Sciatic nerve (tissue), 2 donors: ENCODE measurements at regions not wholly inside any gene's neighbourhood (a gene's known extent, or its start where the extent isn't known, plus 50 kb on each side); places are given as distances from the start of the nearest gene placed in this dataset.

Experiments used
- ATAC-seq: fragments of 200-7000 bp; cut with Tn5 transposase; one replicate; pipeline ENCODE4 v1.9.1; 2020; ENCODE audit warnings: mild to moderate bottlenecking, moderate library complexity
- DNase-seq: peaks from one replicate; pipeline ENCODE4 v3.0.0-alpha.2; 2020; ENCODE audit warnings: low spot score
- intact Hi-C: fragments of 100-400 bp; cut with DNase I; formaldehyde crosslinking; loops from one replicate; pipeline ENCODE4 v1.14.2; 2022
- donor health status: DM: no; HTN: no; CAD: no.
- donor health status: DM: no; HTN: no; CAD: no.

GRCh38 chr6:165999279-165999678 lies 168.4 kb downstream of the TBXT start:
- no peak for DNase-seq
- intact Hi-C loops: no loop called here
- ATAC-seq: no peak

- DNase-seq (no peak), ATAC-seq (no peak)
- intact Hi-C loops: no loop called here
Measured at GRCh38 chr6:165998072-165998471, 169.6 kb downstream of the TBXT start.

GRCh38 chr6:165991341-165991740 lies 176.3 kb downstream of the TBXT start:
- intact Hi-C loops: no loop called here
- no peak for DNase-seq
- no peak for ATAC-seq

GRCh38 chr6:165990216-165990615 lies 177.4 kb downstream of the TBXT start:
- no peak for DNase-seq
- no peak for ATAC-seq
- intact Hi-C loops: no loop called here

- ATAC-seq (peak; percentile 39), DNase-seq (no peak)
- intact Hi-C loops: no loop called here
Measured at GRCh38 chr6:165988757-165989456, 178.7 kb downstream of the TBXT start.

GRCh38 chr6:165988302-165988756 lies 179.3 kb downstream of the TBXT start:
- ATAC-seq (no peak), DNase-seq (no peak)
- intact Hi-C loops: no loop called here

GRCh38 chr6:165987483-165988301 lies 180.0 kb downstream of the TBXT start:
- intact Hi-C loops: no loop called here
- DNase-seq: peak; percentile 73
- ATAC-seq: peak; percentile 85

GRCh38 chr6:165986914-165987482 lies 180.7 kb downstream of the TBXT start:
- intact Hi-C loops: no loop called here
- DNase-seq (no peak), ATAC-seq (peak; percentile 14)

GRCh38 chr6:165986311-165986913 lies 181.2 kb downstream of the TBXT start:
- DNase-seq (no peak), ATAC-seq (no peak)
- intact Hi-C loops: no loop called here

- DNase-seq: no peak
- intact Hi-C loops: no loop called here
Measured at GRCh38 chr6:165985806-165986299, 181.8 kb downstream of the TBXT start.

GRCh38 chr6:165985281-165985805 lies 182.3 kb downstream of the TBXT start:
- ATAC-seq (no peak), DNase-seq (no peak)
- intact Hi-C loops: no loop called here

More at GRCh38 chr6:165985806-165986299, 181.8 kb downstream of the TBXT start:
- ATAC-seq: no peak

- no peak for DNase-seq
- ATAC-seq: no peak
- intact Hi-C loops: no loop called here
Measured at GRCh38 chr6:165984729-165985275, 182.8 kb downstream of the TBXT start.

- intact Hi-C loops: no loop called here
- ATAC-seq: no peak
- DNase-seq: no peak
Measured at GRCh38 chr6:165983112-165984072, 184.3 kb downstream of the TBXT start.

GRCh38 chr6:165978476-165978875 lies 189.2 kb downstream of the TBXT start:
- ATAC-seq (no peak), DNase-seq (no peak)
- intact Hi-C loops: no loop called here

GRCh38 chr6:165976684-165977083 lies 191.0 kb downstream of the TBXT start:
- no peak for ATAC-seq
- intact Hi-C loops: no loop called here

GRCh38 chr6:165974817-165975216 lies 192.8 kb downstream of the TBXT start:
- intact Hi-C loops: no loop called here
- no peak for ATAC-seq

More at GRCh38 chr6:165976684-165977083, 191.0 kb downstream of the TBXT start:
- DNase-seq: no peak

GRCh38 chr6:165973473-165973872 lies 194.2 kb downstream of the TBXT start:
- DNase-seq (no peak), ATAC-seq (peak; percentile 60)
- intact Hi-C loops: no loop called here

More at GRCh38 chr6:165974817-165975216, 192.8 kb downstream of the TBXT start:
- no peak for DNase-seq
